ENCODE measurements at regions not wholly inside any gene's neighbourhood (a gene's known extent, or its start where the extent isn't known, plus 50 kb on each side); places are given as distances from the start of the nearest gene placed in this dataset.

GRCh38 chr2:235411905-235412485 lies 81.8 kb upstream of the AGAP1 start:
- Histone ChIP-seq H3K4me3 (replicated peaks in 1 of 3; ENCODE audit: insufficient read depth in 1 of 3, low read depth in 1 of 3, low read length in 3 of 3) (no peak overlapping the region), H4K20me1 (replicated peaks; ENCODE audit: control insufficient read depth, extremely low read depth, insufficient read depth, low read length) (no peaks in the 10 kb centered on the region), H3K36me3 (ENCODE audit: control insufficient read depth in 2 of 2, extremely low read depth in 1 of 2, insufficient read depth in 2 of 2, low read length in 2 of 2) (no peaks in the 10 kb centered on the region), H3K4me2 (ENCODE audit: insufficient read depth, low read length) (no peak overlapping the region), H3K9ac (replicated peaks; ENCODE audit: extremely low read depth, insufficient read depth, low read length) (no peak overlapping the region), H3K27ac (ENCODE audit: insufficient read depth, low read depth, low read length) (no peak overlapping the region), H2AFZ (ENCODE audit: low read depth, low read length) (no peak overlapping the region), H3K4me1 (ENCODE audit: control insufficient read depth, extremely low read depth, insufficient read depth, low read length) (no peaks in the 10 kb centered on the region), H3K27me3 (ENCODE audit: control insufficient read depth in 2 of 2, insufficient read depth in 2 of 2, low read length in 2 of 2) (no peaks in the 10 kb centered on the region), H3K79me2 (ENCODE audit: control insufficient read depth, insufficient read depth, low read length) (no peaks in the 10 kb centered on the region), H3K9me3 (replicated peaks; ENCODE audit: control insufficient read depth, insufficient read depth, low read length) (no peaks in the 10 kb centered on the region), H3K9me1 (replicated peaks; ENCODE audit: control insufficient read depth, extremely low read depth, insufficient read depth, low read length) (no peaks in the 10 kb centered on the region)
- POLR2A ChIA-PET, result no interaction called here
- BruUV-seq (replicated peaks), result no TSS peak
- CTCF ChIA-PET, result no interaction called here
- dilution Hi-C loops (cut with MboI; ENCODE audit: extremely low pct_ligation_motif_present, low sequenced_read_pairs) (no loop called here), intact Hi-C loops (cut with micrococcal nuclease) (no loop called here)
- no peak for DNase-seq (ENCODE audit: low read depth, low spot score)
- no peak for FAIRE-seq
- no peak for TF ChIP-seq JUN (IDR thresholded peaks at IDR 0.05; ENCODE audit: borderline replicate concordance, insufficient read depth, insufficient read length, low read depth)
- TF ChIP-seq, protein P1, sequence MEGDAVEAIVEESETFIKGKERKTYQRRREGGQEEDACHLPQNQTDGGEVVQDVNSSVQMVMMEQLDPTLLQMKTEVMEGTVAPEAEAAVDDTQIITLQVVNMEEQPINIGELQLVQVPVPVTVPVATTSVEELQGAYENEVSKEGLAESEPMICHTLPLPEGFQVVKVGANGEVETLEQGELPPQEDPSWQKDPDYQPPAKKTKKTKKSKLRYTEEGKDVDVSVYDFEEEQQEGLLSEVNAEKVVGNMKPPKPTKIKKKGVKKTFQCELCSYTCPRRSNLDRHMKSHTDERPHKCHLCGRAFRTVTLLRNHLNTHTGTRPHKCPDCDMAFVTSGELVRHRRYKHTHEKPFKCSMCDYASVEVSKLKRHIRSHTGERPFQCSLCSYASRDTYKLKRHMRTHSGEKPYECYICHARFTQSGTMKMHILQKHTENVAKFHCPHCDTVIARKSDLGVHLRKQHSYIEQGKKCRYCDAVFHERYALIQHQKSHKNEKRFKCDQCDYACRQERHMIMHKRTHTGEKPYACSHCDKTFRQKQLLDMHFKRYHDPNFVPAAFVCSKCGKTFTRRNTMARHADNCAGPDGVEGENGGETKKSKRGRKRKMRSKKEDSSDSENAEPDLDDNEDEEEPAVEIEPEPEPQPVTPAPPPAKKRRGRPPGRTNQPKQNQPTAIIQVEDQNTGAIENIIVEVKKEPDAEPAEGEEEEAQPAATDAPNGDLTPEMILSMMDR (IDR thresholded peaks at IDR 0.05; ENCODE audit: extremely low read depth in 1 of 2, insufficient read depth in 1 of 2, low read depth in 1 of 2, low read length in 2 of 2), result no peak
- TF ChIP-seq POLR2A (IDR thresholded peaks at IDR 0.05; ENCODE audit: low read depth, low read length), result no peak
- TF ChIP-seq FOS (IDR thresholded peaks at IDR 0.05; ENCODE audit: borderline replicate concordance, insufficient read depth, low read length), result no peak
- TF ChIP-seq POLR2AphosphoS5 (IDR thresholded peaks at IDR 0.05; ENCODE audit: insufficient read depth, low read depth, low read length), result no peak
- no peak for TF ChIP-seq MYC (IDR thresholded peaks at IDR 0.05; ENCODE audit: low read depth, low read length)
- no peak for TF ChIP-seq EZH2 (IDR thresholded peaks at IDR 0.05; ENCODE audit: borderline replicate concordance, low read depth, low read length, severe bottlenecking)
- TF ChIP-seq, protein P2, sequence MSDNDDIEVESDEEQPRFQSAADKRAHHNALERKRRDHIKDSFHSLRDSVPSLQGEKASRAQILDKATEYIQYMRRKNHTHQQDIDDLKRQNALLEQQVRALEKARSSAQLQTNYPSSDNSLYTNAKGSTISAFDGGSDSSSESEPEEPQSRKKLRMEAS (IDR thresholded peaks at IDR 0.05; ENCODE audit: insufficient read depth, insufficient read length), result no peak
- TF ChIP-seq GATA2 (IDR thresholded peaks at IDR 0.05; ENCODE audit: insufficient read depth, insufficient read length, low read depth, low read length), result no peak
